ENCODE measurements at regions not wholly inside any gene's neighbourhood (a gene's known extent, or its start where the extent isn't known, plus 50 kb on each side); places are given as distances from the start of the nearest gene placed in this dataset.

DNA sequence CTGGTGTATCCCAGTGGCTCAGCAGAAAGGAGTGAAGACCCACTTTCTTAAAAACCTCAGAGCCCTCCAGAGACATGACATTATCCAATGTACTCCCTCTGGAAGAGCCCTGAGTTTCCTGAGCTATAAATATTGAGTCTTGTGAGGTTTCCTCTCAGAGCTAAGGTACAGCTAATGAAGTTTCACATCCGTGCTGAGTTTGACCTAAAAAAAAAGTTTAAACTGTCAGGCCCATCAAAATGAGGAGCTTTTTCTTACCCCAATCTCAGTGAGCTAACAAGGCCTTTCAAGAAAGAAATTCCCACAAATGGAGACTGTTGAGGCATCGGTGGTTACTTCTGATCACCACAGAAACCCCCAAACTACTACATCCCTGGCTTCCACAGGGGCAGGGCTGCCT, 65.4 kb upstream of the ST8SIA3 start:
- no peak for TF ChIP-seq POLR2A (IDR thresholded peaks at IDR 0.05)
- TF ChIP-seq, protein P1, sequence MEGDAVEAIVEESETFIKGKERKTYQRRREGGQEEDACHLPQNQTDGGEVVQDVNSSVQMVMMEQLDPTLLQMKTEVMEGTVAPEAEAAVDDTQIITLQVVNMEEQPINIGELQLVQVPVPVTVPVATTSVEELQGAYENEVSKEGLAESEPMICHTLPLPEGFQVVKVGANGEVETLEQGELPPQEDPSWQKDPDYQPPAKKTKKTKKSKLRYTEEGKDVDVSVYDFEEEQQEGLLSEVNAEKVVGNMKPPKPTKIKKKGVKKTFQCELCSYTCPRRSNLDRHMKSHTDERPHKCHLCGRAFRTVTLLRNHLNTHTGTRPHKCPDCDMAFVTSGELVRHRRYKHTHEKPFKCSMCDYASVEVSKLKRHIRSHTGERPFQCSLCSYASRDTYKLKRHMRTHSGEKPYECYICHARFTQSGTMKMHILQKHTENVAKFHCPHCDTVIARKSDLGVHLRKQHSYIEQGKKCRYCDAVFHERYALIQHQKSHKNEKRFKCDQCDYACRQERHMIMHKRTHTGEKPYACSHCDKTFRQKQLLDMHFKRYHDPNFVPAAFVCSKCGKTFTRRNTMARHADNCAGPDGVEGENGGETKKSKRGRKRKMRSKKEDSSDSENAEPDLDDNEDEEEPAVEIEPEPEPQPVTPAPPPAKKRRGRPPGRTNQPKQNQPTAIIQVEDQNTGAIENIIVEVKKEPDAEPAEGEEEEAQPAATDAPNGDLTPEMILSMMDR (IDR thresholded peaks at IDR 0.05), result no peak
